Large intestine (tissue), 3 donors: ENCODE measurements at regions not wholly inside any gene's neighbourhood (a gene's known extent, or its start where the extent isn't known, plus 50 kb on each side); places are given as distances from the start of the nearest gene placed in this dataset.
A peak's percentile ranks its signal among the peaks of the same experiment; 100 is the strongest.
"Not testable (repeated sequence)": the region's sequence is repeated elsewhere in the genome, so short reads cannot be mapped to it uniquely, and the experiment has no call there.

ENCODE experiments used
- DNase-seq, 2 donors: peaks; one replicate each; pipeline versions ENCODE4 v3.0.0 to v3.0.0-alpha.2; 2013
- H3K27ac ChIP-seq: one replicate; pipeline ENCODE4 v1.5.1; 2013; ENCODE audit warnings: low read length
- H3K27me3 ChIP-seq: 2 replicates; pipeline ENCODE4 v1.6.1; 2013; ENCODE audit warnings: low read length; ENCODE audit not compliant: control insufficient read depth, insufficient read depth
- H3K36me3 ChIP-seq: 2 replicates; pipeline ENCODE4 v1.6.1; 2013; ENCODE audit warnings: low read length; ENCODE audit not compliant: control insufficient read depth, insufficient read depth
- H3K4me1 ChIP-seq: one replicate; pipeline ENCODE4 v1.6.1; 2013; ENCODE audit warnings: low read length; ENCODE audit not compliant: control insufficient read depth, insufficient read depth
- H3K4me3 ChIP-seq: one replicate; pipeline ENCODE4 v1.5.1; 2013; ENCODE audit warnings: low read length
- H3K9me3 ChIP-seq: one replicate; pipeline ENCODE4 v1.6.1; 2013; ENCODE audit warnings: mild to moderate bottlenecking, low read depth, low read length, moderate library complexity; ENCODE audit not compliant: control insufficient read depth
- WGBS: methylation state at CpG from one replicate; pipeline ENCODE4 v1.1.5; 2013; ENCODE audit warnings: low lambda C conversion rate; ENCODE audit not compliant: insufficient coverage; 5-methylcytosine and 5-hydroxymethylcytosine counted together

DNA sequence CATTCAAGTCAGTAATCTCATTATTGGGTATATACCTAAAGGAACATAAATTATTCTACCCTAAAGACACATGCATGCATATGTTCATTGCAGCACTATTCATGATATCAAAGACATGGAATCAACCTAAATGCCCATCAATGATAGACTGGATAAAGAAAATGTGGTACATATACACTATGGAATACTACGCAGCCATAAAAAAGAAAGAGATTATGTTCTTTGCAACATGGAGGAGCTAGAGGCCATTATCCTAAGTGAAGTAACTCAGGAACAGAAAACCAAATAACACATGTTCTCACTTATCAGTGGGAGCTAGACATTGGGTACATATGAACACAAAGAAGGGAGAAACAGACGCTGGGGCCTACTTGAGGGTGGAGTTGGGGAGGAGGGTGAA is 471.4 kb downstream of the SIPA1L2 start:
- H3K27ac ChIP-seq, DNase-seq, H3K36me3 ChIP-seq, H3K9me3 ChIP-seq, H3K27me3 ChIP-seq, H3K4me3 ChIP-seq, H3K4me1 ChIP-seq: not testable (repeated sequence)
- WGBS = no CpG with 5 or more reads among the region's 2 CpGs

DNA sequence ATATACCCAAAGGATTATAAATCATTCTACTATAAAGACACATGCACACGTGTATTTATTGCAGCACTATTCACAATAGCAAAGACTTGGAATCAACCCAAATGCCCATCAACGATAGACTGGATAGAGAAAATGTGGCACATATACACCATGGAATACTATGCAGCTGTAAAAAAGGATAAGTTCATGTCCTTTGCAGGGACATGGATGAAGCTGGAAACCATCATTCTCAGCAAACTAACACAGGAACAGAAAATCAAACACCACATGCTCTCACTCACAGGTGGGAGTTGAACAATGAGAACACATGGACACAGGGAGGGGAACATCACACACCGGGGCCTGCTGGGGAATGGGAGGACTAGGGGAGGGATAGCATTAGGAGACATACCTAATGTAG is 473.9 kb downstream of the SIPA1L2 start:
- H3K9me3 ChIP-seq, H3K27ac ChIP-seq, H3K4me3 ChIP-seq, H3K4me1 ChIP-seq, H3K36me3 ChIP-seq, H3K27me3 ChIP-seq, DNase-seq: not testable (repeated sequence)
- no CpG with 5 or more reads among the region's 3 CpGs for WGBS

DNA sequence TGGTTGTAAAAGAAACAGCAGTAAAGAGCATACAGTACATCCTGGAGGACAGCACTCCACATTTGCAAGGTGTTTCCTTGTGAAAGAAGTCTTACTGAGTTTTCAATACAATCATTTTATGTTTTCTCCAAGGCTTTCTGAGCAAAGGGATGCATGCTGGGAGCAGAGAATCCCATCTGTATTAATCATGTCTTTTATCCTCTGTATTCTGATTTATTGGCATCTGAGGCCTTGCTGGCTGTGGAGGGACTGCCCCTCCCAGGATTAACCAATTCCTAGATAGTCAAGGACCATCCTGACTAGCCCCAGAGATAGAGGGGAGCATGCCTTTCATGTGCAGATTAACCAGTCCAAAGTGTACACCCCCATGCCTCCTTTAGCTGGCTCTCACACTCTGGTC is 476.3 kb downstream of the SIPA1L2 start:
- Histone ChIP-seq H3K9me3 (no peaks in the 10 kb centered on the region), H3K36me3 (no peaks in the 10 kb centered on the region), H3K4me3 (no peak overlapping the region), H3K27me3 (no peaks in the 10 kb centered on the region), H3K27ac (no peak overlapping the region), H3K4me1 (peaks cover 4% of the 10 kb centered on the region)
- DNase-seq = no peak

DNA sequence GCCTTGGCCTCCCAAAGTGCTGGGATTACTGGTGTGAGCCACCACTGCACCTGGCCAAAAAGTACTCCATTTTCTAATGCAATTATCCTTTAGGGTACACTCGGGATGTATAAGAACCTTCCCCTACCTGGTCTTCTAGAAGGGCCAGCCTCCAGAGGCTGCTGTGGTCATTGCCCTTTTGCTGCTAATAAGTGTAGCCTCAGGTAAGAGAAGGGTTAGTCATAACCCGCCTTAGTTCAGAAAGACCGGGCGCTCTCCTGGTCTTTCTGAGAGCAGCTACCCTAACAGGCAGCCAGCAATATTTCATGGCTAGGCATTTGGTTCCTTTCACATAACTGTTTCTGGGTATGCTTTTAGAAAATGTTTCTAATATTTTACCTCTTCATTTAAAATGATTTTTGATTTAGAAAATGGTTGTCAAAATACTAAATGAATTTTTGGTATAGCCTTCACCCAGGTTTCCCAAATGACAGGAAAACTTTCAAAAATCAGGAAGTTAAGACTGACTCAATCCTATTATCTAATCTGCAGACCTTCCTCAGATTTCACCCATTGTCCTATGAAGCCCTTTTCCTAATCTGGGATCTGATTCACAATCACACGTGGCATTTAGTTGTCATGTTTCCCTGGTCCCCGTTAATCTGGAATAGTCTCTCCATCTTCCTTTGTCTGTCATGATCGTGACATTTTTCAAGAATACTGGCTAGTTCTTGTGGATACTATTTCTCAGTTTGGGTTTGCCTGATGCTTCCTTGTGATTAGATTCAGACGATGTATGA is 479.0 kb downstream of the SIPA1L2 start:
- no peak overlapping the region for H3K4me3 ChIP-seq
- 100% methylated on average over 1 of the region's 8 CpGs for WGBS
- no peak overlapping the region for H3K27ac ChIP-seq
- DNase-seq = no peak
- H3K36me3 ChIP-seq = no peaks in the 10 kb centered on the region
- no peaks in the 10 kb centered on the region for H3K27me3 ChIP-seq
- H3K9me3 ChIP-seq = no peaks in the 10 kb centered on the region
- peaks cover 4% of the 10 kb centered on the region for H3K4me1 ChIP-seq

DNA sequence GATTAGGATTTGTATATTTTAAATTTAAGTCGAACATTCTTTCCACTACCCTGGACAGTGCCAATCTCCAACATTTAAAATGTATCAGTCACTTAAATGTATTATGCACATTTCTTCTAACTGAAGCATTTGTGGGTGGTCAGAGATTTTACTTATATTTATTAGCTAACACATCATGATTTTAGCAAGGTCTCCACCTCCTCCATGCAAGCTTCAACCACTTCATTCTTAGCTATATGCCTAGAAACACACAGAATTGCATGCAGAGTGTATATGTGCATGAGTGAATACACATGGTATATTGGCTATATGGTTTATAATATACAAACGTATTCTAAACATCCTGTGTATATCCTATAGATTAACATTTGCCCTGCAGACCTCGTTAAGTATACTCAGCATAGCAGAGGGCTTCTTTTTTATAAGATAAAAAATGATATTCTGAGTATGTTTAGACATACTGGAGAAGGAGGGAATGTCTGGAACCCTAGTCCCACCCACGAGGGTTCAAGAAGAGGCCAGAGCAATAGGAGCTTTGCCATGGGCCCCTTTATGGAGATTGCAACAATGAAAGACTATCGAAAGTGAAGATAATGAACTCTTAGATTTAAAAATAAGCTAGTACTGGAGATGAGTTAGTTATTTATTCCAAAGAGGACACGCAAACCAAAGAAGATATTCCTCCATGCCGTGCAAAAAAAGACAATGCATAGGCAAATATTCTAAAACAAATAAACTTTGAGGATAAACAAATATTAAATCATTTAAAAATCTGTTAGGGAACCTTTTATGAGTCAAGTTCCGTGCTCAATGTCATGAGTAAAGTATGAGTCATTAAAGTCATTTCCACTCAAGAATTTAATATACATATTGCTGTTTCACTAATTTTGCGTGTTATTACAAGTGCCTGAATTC is 480.4 kb downstream of the SIPA1L2 start:
- no peaks in the 10 kb centered on the region for H3K27me3 ChIP-seq
- H3K9me3 ChIP-seq = no peaks in the 10 kb centered on the region
- DNase-seq = peak in 1 of 2 donors; percentile 19
- H3K27ac ChIP-seq = no peak overlapping the region
- H3K4me1 ChIP-seq = peaks cover 4% of the 10 kb centered on the region
- no peak overlapping the region for H3K4me3 ChIP-seq
- WGBS = 47% methylated on average over 6 of the region's 9 CpGs
- no peaks in the 10 kb centered on the region for H3K36me3 ChIP-seq

DNA sequence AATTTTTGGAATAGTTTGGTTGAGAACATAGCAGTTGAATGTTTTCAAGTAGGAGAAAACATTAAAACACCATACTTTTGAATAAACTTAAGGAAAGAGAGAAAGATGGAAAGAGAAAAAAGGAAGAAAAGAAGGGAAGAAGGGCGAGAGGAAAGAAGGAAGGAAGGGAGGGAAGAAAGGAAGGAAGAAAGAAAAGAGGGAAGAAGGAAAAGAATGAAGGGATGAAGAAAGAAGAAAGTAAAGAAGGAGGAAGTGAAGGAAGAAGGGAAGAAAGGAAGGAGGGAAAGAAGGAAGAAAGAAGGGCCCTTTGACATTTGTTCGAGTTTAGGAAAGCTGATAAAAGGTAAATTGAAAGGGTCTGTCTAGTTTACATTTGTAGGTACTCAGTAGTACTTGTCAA is 482.7 kb downstream of the SIPA1L2 start:
- no peak for DNase-seq
- Histone ChIP-seq H3K27ac (no peak overlapping the region), H3K36me3 (no peaks in the 10 kb centered on the region), H3K4me3 (no peak overlapping the region), H3K27me3 (no peaks in the 10 kb centered on the region), H3K9me3 (no peaks in the 10 kb centered on the region), H3K4me1 (peaks cover 4% of the 10 kb centered on the region)
- 94% methylated on average over 2 of the region's 2 CpGs for WGBS

DNA sequence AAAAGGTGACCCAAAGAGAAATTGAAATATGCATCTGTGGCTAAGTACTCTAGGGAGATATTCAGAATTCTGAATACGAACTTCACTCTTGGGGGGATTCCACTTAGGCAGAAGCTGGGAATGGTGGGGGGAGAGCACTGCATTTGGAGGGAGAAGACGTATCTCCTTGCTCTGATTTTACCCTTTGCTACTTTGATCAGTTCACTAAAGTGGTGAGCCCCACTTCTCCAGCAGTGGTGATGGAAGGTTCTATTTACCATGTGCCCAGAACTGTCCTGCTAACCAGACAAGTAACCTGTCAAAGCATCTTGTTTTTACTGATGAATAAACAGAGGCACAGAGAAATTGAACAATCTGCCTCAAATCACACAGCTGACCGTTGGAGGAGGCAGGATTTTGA is 483.4 kb downstream of the SIPA1L2 start:
- Histone ChIP-seq H3K4me1 (peaks cover 4% of the 10 kb centered on the region), H3K9me3 (no peaks in the 10 kb centered on the region), H3K4me3 (no peak overlapping the region), H3K27me3 (no peaks in the 10 kb centered on the region), H3K27ac (no peak overlapping the region), H3K36me3 (no peaks in the 10 kb centered on the region)
- no peak for DNase-seq
- WGBS = no CpG with 5 or more reads among the region's 3 CpGs

DNA sequence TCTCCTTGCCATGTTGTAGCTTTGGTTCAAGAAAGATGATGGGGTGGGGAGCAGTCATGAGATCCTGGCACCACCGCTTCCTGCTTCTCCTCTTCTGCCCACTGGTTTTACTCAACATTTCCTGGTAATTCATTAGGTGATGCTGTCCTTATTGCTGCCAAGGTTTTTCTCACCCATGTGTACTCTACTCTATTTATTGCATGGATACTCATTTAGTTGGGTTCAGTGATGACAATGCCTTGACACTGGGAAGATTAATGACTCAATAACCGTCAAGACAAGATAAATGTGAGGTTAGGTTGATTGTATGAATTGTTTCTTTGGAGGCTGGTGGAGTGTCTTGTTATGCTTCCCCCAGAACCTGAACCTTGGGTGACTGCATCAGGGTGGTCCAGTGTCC is 484.2 kb downstream of the SIPA1L2 start:
- H3K36me3 ChIP-seq = no peaks in the 10 kb centered on the region
- WGBS = no CpG with 5 or more reads among the region's 2 CpGs
- H3K9me3 ChIP-seq = no peaks in the 10 kb centered on the region
- no peaks in the 10 kb centered on the region for H3K27me3 ChIP-seq
- no peak overlapping the region for H3K4me3 ChIP-seq
- H3K4me1 ChIP-seq = peaks cover 4% of the 10 kb centered on the region
- H3K27ac ChIP-seq = no peak overlapping the region
- no peak for DNase-seq

DNA sequence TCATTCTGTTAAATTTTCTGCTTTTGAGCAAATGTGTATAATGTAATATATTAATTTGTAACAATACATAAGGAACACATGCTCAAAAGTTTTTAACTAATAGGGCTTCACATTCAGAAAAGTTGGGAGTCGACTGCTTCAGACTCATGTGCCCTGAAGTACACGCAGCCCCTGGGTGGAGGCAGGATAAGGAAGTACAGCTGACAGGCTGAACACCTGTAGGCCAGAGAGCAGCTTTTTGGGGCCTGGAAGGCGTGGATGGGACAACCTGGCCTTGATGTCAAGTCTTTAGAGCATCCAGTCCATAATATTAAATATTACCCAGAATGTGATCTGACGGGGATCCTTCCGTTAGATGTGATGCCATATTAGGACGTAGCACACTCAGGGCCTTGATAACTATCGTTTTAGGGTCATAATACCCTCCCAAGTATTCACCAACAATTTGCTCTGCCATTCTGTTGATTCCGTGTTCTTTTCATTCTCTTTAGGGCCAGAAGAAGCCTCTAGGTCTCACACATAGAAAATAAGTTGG is 485.2 kb downstream of the SIPA1L2 start:
- Histone ChIP-seq H3K4me3 (no peak overlapping the region), H3K36me3 (no peaks in the 10 kb centered on the region), H3K9me3 (peaks cover 3% of the 10 kb centered on the region), H3K27ac (no peak overlapping the region), H3K27me3 (no peaks in the 10 kb centered on the region), H3K4me1 (peaks cover 3% of the 10 kb centered on the region)
- no peak for DNase-seq
- no CpG with 5 or more reads among the region's 8 CpGs for WGBS

DNA sequence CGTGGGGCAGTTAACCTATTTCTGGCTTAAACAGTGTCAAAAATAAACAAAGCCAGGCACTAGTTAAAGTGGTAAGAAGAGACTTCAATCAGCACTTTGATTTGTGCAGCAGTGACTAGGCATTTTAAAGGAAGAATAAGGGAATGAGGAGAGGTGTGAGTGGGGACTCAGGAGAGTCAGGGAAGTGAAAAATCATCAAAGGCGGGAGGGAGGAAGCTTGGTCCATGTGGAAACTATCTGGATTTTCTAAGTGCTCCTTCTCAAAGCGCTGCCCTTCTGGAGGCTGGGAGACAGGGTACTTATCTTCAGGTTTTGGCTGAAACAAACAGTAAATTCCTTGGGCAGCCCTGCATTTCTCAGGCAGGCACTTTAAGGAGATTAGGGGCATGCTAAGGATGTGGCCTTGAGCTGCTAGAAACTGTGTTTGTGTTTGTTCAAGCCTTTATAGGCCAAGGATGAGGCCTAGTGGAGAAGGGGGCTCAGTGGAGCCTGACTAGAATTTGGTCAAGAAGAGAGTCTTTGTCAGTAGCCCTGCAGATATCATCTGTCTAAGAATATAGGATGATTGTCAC is 486.5 kb downstream of the SIPA1L2 start:
- H3K27ac ChIP-seq = no peak overlapping the region
- no peaks in the 10 kb centered on the region for H3K36me3 ChIP-seq
- DNase-seq = no peak
- no peaks in the 10 kb centered on the region for H3K27me3 ChIP-seq
- H3K9me3 ChIP-seq = peaks cover 3% of the 10 kb centered on the region
- WGBS = no CpG with 5 or more reads among the region's 3 CpGs
- no peak overlapping the region for H3K4me3 ChIP-seq
- no peaks in the 10 kb centered on the region for H3K4me1 ChIP-seq
